ENCODE measurements at regions not wholly inside any gene's neighbourhood (a gene's known extent, or its start where the extent isn't known, plus 50 kb on each side); places are given as distances from the start of the nearest gene placed in this dataset.
"Not testable (repeated sequence)": the region's sequence is repeated elsewhere in the genome, so short reads cannot be mapped to it uniquely, and the experiment has no call there.

DNA sequence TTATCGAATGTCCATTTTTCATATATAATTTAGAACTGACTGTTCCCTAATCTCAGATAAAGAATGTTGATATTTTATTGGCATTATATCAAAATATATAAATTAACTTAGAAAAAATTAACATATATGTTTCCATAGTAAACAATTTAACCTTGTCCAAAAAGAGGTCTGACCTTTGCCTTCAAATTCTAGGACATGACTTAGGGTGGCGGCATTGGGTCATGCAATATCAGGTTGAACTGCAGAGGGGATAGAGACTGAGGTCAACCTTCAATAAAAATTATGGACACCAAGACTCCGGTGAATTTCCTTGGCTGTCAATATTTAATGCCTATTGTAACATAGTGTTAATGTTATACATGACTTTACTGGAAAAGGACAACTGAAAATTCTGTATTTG is 199.8 kb downstream of the RPL10L start:
- DNase-seq (ENCODE audit: low read depth in 2 of 3, low spot score in 2 of 3): no peak

DNA sequence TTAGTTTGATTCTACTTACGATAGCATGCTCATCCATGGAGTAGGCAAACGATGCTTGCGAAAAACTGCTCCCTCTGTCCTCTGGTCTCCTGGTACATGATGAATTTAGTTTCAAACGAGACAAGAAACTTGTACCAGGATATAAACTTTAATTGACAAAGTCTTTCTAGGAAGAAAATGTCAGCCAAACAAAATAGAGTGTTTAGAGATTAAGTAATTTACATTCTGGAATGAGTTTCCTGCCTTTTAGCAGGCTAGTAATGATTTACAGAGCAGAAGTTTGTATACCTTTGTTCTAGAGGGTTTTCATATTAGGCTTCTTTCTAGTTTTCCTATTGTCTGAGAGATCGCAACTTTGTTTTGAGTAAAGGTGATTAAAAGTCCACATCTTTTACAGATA is 206.9 kb downstream of the RPL10L start:
- no peak for DNase-seq (ENCODE audit: low read depth in 2 of 3, low spot score in 2 of 3)

DNA sequence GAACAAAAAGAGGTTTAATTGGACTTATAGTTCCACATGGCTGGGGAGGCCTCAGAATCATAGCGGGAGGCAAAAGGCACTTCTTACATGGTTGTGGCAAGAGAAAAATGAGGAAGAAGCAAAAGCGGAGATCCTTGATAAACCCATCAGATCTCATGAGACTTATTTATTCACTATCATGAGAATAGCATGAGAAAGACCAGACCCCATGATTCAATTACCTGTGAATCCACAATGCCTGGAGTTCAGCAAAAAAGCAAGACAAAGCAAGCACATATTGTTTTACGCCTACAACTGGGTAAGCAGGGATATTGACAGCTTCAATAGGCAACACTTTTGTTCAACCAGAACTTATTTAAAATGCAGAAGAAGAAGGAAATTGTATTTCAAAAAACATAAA is 218.2 kb downstream of the RPL10L start:
- DNase-seq (ENCODE audit: low read depth in 2 of 3, low spot score in 2 of 3): no peak

- DNase-seq (ENCODE audit: low read depth in 2 of 3, low spot score in 2 of 3): no peak
These were observed 219.1 kb downstream of the RPL10L start for GRCh38 chr14:46432516-46432915.

GRCh38 chr14:46417066-46417465 is 234.5 kb downstream of the RPL10L start:
- DNase-seq (ENCODE audit: low read depth in 2 of 3, low spot score in 2 of 3): no peak

- DNase-seq (ENCODE audit: low read depth in 2 of 3, low spot score in 2 of 3): no peak
These were observed 246.4 kb downstream of the RPL10L start for GRCh38 chr14:46404865-46405811.

GRCh38 chr14:46402001-46402690 is 249.4 kb downstream of the RPL10L start:
- DNase-seq (ENCODE audit: low read depth in 2 of 3, low spot score in 2 of 3): not testable (repeated sequence)

DNA sequence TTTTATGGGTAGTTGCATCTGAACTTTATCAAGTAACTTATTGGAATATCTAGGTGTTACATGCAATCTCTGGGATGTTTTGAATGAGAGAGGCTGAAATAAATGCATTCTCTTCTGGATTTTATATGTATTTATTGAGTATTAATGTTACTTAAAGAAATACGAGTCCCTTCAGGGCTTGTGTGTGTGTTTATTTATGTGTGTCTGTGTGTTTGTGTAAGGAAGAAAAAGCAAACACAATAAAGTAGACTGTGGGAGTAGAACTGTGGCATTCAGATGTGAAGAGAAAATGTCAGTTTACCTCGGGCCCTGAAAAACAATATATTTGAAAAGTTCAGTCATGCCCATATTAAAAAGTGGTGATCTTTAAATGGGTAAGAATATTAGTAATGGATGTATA is 250.5 kb downstream of the RPL10L start:
- no peak for DNase-seq (ENCODE audit: low read depth in 2 of 3, low spot score in 2 of 3)

GRCh38 chr14:46399049-46399448 is 252.5 kb downstream of the RPL10L start:
- no peak for DNase-seq (ENCODE audit: low read depth in 2 of 3, low spot score in 2 of 3)

DNA sequence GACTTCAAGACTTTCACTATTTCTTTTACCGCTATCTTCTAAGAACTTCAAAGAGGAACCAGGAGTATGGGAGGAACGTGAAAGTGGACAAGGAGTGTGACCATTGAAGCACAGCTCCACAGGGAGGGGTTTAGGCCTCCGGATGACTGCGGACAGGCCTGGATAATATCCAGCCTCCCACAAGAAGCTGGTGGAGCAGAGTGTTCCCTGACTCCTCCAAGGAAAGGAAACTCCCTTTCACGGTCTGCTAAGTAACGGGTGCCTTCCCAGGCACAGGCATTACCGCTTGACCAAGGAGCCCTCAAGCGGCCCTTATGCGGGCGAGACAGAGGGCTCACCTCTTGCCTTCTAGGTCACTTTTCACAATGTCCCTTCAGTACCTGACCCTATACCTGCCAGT is 267.0 kb downstream of the RPL10L start:
- no peak for DNase-seq (ENCODE audit: low read depth in 2 of 3, low spot score in 2 of 3)

GRCh38 chr14:46381674-46382073 is 269.9 kb downstream of the RPL10L start:
- DNase-seq (ENCODE audit: low read depth in 2 of 3, low spot score in 2 of 3): no peak

DNA sequence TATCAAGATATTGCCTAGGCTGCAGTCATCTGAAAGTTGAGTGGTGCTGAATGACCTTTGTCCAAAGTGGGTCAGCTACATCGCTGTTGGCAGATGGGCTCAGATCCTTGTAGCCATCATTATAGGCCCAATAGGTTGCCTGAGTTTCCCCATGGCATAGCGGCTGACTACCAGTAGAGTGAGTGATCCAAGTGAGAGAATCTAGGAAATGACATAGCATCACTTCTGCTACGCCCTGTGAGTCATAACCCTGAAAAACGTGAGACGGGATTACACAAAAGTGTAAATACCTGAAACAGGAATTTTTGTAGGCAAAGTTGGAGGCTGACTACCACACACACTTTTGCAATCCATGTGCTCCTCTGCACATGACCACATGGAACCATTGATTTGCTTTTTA is 273.3 kb downstream of the RPL10L start:
- DNase-seq (ENCODE audit: low read depth in 2 of 3, low spot score in 2 of 3): no peak

- DNase-seq (ENCODE audit: low read depth in 2 of 3, low spot score in 2 of 3): no peak
These were observed 274.3 kb downstream of the RPL10L start for GRCh38 chr14:46377305-46377704.

DNA sequence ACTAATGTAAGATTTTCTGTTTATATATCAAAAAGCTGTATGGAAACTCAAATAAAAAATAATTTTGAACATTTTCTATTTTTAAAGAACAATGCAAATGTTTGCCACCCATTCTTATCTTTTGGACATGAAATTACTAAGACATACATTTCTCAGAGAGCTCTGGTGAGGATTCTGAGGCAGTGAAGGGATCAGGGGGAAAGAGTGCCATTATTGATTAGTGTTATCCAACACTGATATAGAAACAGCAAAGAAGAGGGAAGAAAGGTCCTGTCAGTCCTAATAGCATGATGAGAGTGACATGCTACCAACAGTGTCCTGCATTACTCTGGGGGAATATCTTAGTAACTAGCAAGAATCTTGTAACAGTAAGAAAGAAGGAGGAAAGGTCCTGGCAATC is 282.2 kb downstream of the RPL10L start:
- no peak for DNase-seq (ENCODE audit: low read depth in 2 of 3, low spot score in 2 of 3)

GRCh38 chr14:46368275-46368674 is 283.3 kb downstream of the RPL10L start:
- no peak for DNase-seq (ENCODE audit: low read depth in 2 of 3, low spot score in 2 of 3)

- DNase-seq (ENCODE audit: low read depth in 2 of 3, low spot score in 2 of 3): no peak
These were observed 298.7 kb downstream of the RPL10L start for GRCh38 chr14:46352844-46353243.

- DNase-seq (ENCODE audit: low read depth in 2 of 3, low spot score in 2 of 3): peak in 2 of 3 donors; percentile 41 to 72
These were observed 307.1 kb downstream of the RPL10L start for GRCh38 chr14:46344327-46344937.

GRCh38 chr14:46325777-46326176 is 325.8 kb downstream of the RPL10L start:
- DNase-seq (ENCODE audit: low read depth in 2 of 3, low spot score in 2 of 3): no peak

GRCh38 chr14:46325157-46325556 is 326.4 kb downstream of the RPL10L start:
- no peak for DNase-seq (ENCODE audit: low read depth in 2 of 3, low spot score in 2 of 3)

- peak in 1 of 3 donors; percentile 39 for DNase-seq (ENCODE audit: low read depth in 2 of 3, low spot score in 2 of 3)
These were observed 328.2 kb downstream of the RPL10L start for GRCh38 chr14:46323404-46323762.

DNA sequence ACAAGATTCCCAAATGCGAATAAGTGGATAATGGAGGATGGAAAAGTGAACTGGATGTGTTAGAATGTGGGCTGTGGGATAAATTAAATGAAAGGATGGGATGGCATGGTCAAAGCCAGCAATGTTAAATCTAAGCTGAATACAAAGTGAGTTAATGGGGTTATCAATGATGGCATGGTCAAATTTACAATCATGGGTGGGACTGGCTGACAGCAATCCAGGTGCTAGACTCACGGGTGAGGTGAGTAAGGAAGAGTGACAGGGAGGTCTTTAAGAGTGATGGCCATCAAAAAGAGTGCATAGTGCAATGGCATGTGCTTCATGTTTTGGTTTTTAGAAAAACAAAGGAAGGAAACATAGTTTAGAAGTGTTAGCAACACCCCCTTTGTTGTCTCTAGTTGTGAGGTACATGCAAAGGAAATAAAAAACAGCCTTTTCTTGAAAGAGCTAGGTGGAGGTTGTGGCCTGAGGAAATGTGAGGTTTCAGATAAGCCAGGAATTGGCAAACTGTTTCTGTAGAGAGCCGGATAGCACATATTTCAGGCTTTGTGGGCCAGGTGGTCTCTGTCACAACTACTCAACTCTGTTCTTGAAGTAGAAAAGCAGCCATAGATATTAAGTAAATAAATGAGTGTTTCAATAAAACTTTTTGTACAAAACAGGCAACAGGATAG is 328.7 kb downstream of the RPL10L start:
- peak in 2 of 3 donors; percentile 75 to 96 for DNase-seq (ENCODE audit: low read depth in 2 of 3, low spot score in 2 of 3)
